ENCODE measurements at regions not wholly inside any gene's neighbourhood (a gene's known extent, or its start where the extent isn't known, plus 50 kb on each side); places are given as distances from the start of the nearest gene placed in this dataset.

- CTCF ChIA-PET (ENCODE audit: low intra/inter-chr PET ratio, low total read pairs), result no interaction called here
- peaks cover 13% of the 10 kb centered on the region for H3K4me1 ChIP-seq (ENCODE audit: insufficient read depth, low read length)
- POLR2A ChIA-PET, result no interaction called here
- 75% methylated on average over 21 of the region's 21 CpGs for WGBS (ENCODE audit: low lambda C conversion rate)
- H3K4me3 ChIP-seq (replicated peaks in 1 of 3; ENCODE audit: insufficient read depth in 1 of 3, low read depth in 2 of 3, low read length in 3 of 3), result no peak overlapping the region
- H3K79me2 ChIP-seq (ENCODE audit: insufficient read depth, low read length), result no peaks in the 10 kb centered on the region
- no peak overlapping the region for H2AFZ ChIP-seq (ENCODE audit: low read length)
- no peak overlapping the region for H3K4me2 ChIP-seq (ENCODE audit: low read depth, low read length)
- H3K27me3 ChIP-seq (ENCODE audit: control insufficient read depth in 1 of 2, insufficient read depth in 2 of 2, low read length in 2 of 2), result peaks cover 13 to 39% of the 10 kb centered on the region in 2 experiments
- no peak overlapping the region for H3K9ac ChIP-seq (ENCODE audit: insufficient read depth, low read depth, low read length)
- no peaks in the 10 kb centered on the region for H3K36me3 ChIP-seq (replicated peaks in 1 of 2; ENCODE audit: control insufficient read depth in 1 of 2, insufficient read depth in 2 of 2, low read length in 2 of 2)
- H3K9me3 ChIP-seq (ENCODE audit: low read length), result no peaks in the 10 kb centered on the region
- intact Hi-C loops (cut with micrococcal nuclease; ENCODE audit: unreplicated experiment) (no loop called here), in situ Hi-C loops (cut with HindIII; ENCODE audit: extremely low pct_ligation_motif_present, low pct_unique_long_range_greater_than_20kb) (no loop called here)
- no peak for DNase-seq (ENCODE audit: low spot score)
- FAIRE-seq, result no peak
- no TSS peak for BruUV-seq (replicated peaks)
- no peak for ATAC-seq
- H3K27ac ChIP-seq (ENCODE audit: extremely low read length, insufficient read depth, low read length), result no peak overlapping the region
- no peak for TF ChIP-seq ZNF367 (CRISPR knock-in tag; IDR thresholded peaks at IDR 0.05; ENCODE audit: borderline replicate concordance)
- no peak for TF ChIP-seq POLR2G (IDR thresholded peaks at IDR 0.05; ENCODE audit: low read depth, low read length)
- TF ChIP-seq RAD21 (CRISPR knock-in tag; IDR thresholded peaks at IDR 0.05), result no peak
- no peak for TF ChIP-seq ZNF451 (CRISPR knock-in tag; IDR thresholded peaks at IDR 0.05)
- no peak for TF ChIP-seq ZBTB10 (CRISPR knock-in tag; IDR thresholded peaks at IDR 0.05; ENCODE audit: borderline replicate concordance)
- TF ChIP-seq KDM4B (CRISPR knock-in tag; IDR thresholded peaks at IDR 0.05), result no peak
- no peak for TF ChIP-seq ZNF780A (CRISPR knock-in tag; IDR thresholded peaks at IDR 0.05)
- no peaks in the 10 kb centered on the region for H4K20me1 ChIP-seq (ENCODE audit: insufficient read depth, low read length)
Measured at GRCh38 chr2:128368437-128369107, 49.9 kb upstream of the HS6ST1 start.
